ENCODE measurements at regions not wholly inside any gene's neighbourhood (a gene's known extent, or its start where the extent isn't known, plus 50 kb on each side); places are given as distances from the start of the nearest gene placed in this dataset.

DNA sequence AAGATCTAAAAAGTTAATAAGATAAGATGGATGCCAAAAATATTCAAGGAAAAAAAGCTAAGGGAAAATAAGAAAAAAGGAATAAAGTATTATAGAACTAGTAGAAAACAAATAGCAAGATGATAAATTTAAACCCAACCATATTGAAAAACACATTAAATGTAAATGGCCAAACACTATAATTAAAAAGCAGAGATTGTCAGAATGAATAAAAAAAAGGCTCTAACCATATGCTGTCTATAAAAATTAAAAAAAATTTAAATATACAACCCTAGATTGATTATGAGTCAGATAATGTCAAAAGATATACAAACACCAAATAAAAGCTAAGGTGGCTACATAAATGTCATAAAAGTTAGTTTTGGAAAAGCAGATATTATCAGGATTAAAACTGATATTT lies 617.5 kb upstream of the SGCG start:
- TF ChIP-seq, protein P1, sequence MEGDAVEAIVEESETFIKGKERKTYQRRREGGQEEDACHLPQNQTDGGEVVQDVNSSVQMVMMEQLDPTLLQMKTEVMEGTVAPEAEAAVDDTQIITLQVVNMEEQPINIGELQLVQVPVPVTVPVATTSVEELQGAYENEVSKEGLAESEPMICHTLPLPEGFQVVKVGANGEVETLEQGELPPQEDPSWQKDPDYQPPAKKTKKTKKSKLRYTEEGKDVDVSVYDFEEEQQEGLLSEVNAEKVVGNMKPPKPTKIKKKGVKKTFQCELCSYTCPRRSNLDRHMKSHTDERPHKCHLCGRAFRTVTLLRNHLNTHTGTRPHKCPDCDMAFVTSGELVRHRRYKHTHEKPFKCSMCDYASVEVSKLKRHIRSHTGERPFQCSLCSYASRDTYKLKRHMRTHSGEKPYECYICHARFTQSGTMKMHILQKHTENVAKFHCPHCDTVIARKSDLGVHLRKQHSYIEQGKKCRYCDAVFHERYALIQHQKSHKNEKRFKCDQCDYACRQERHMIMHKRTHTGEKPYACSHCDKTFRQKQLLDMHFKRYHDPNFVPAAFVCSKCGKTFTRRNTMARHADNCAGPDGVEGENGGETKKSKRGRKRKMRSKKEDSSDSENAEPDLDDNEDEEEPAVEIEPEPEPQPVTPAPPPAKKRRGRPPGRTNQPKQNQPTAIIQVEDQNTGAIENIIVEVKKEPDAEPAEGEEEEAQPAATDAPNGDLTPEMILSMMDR (IDR thresholded peaks at IDR 0.05; ENCODE audit: low read depth, low read length), result no peak
- ChIA-PET POLR2A (no interaction called here), CTCF (no interaction called here)
- no peak for DNase-seq (ENCODE audit: low read depth, low spot score)
- peaks cover 8% of the 10 kb centered on the region for H3K9me3 ChIP-seq (ENCODE audit: control insufficient read depth, insufficient read depth, low read length)
- no peak overlapping the region for H3K4me3 ChIP-seq (ENCODE audit: low read depth, low read length)
- no peaks in the 10 kb centered on the region for H3K27me3 ChIP-seq (ENCODE audit: control insufficient read depth, insufficient read depth, low read length)
- no peak overlapping the region for H3K27ac ChIP-seq (ENCODE audit: low read depth, low read length)

DNA sequence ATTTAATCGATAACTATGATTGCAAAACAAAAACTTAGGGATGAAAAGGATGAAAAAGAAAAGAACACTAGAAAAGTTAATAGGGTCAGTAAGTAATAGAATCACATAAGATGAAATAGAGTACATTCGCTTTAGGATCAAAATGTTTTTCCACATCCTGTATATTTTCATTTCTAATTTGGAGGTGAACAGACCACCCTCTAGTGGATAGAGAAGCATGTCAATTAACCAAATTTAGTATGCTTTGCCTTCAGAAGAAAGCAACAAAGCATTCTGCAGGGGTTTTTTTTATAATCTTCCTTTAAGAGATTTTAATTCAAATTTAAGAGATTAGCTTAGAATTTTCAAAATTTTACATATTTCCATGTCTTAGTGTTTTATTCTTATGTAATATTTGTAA lies 611.0 kb upstream of the SGCG start:
- DNase-seq (ENCODE audit: low read depth, low spot score), result no peak
- CTCF ChIA-PET, result no interaction called here
- TF ChIP-seq, protein P1 (IDR thresholded peaks at IDR 0.05; ENCODE audit: low read depth, low read length), result no peak
- no peaks in the 10 kb centered on the region for H3K27me3 ChIP-seq (ENCODE audit: control insufficient read depth, insufficient read depth, low read length)
- no peak overlapping the region for H3K27ac ChIP-seq (ENCODE audit: low read depth, low read length)
- H3K4me3 ChIP-seq (ENCODE audit: low read depth, low read length), result no peak overlapping the region
- H3K9me3 ChIP-seq (ENCODE audit: control insufficient read depth, insufficient read depth, low read length), result peaks cover 4% of the 10 kb centered on the region; the same call in 1 of the 2 replicates
- POLR2A ChIA-PET, result no interaction called here

DNA sequence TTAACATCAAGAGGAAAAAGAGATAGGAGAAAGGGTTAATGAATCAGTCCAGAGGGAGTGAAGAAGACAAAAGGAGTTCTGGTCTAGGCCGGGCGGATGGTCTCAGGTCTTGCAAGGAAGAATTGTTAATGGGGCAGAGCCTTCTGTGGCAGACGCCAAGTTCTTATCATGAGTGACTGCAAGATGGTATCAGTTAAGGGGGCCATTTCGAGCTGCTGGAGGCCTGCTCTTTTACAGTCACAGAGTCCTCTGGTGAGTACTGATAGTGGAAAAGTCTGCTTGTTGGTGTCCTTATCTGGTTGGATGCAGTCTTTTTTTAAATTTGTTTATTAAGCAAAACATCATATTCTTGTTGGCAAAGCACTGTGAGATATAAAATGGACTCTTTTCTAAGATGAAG lies 590.9 kb upstream of the SGCG start:
- TF ChIP-seq, protein P1 (IDR thresholded peaks at IDR 0.05; ENCODE audit: low read depth, low read length), result no peak
- no peaks in the 10 kb centered on the region for H3K27me3 ChIP-seq (ENCODE audit: control insufficient read depth, insufficient read depth, low read length)
- peaks cover 23% of the 10 kb centered on the region; the same call in 1 of the 2 replicates for H3K9me3 ChIP-seq (ENCODE audit: control insufficient read depth, insufficient read depth, low read length)
- DNase-seq (ENCODE audit: low read depth, low spot score), result no peak
- POLR2A ChIA-PET, result no interaction called here
- CTCF ChIA-PET, result no interaction called here
- no peak overlapping the region for H3K4me3 ChIP-seq (ENCODE audit: low read depth, low read length)
- no peak overlapping the region for H3K27ac ChIP-seq (ENCODE audit: low read depth, low read length)

DNA sequence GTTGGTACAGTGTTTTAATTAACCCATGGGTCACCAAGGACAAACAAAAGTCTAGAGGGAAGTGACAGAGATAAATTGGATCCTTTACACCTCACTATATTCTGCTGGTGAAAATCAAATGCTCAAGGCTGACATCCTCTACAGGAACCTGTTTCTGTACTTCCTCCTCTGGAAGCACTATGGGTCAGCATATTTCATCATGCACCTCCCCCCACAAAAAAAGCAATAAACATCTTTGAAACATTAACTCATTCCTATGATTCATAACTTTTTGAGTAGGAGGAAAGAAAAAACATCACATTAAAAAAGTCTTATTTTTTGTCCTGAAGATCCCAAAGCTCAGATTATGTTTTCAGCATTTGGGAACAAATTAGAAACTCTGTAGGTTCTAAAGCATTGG lies 588.3 kb upstream of the SGCG start:
- no peak for DNase-seq (ENCODE audit: low read depth, low spot score)
- POLR2A ChIA-PET, result no interaction called here
- CTCF ChIA-PET, result no interaction called here

DNA sequence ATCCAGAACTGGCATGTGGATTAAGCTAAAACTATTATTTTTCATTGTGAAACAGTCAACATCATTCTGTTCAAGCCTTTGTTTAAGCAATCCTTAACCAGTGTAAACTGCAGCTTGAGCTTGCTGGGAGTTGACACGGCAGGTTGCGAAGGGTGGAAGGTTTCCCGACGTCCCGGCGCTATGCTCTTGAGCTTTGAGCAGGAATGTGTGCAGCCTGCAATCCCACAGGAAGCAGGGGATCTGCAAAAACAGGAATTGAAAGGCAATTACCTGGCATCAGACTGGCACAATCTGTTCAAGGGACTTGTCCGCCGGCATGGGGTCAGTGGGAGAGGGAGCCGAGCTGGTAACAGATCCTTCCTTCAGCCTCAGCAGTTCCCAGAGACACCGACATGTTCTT lies 586.7 kb upstream of the SGCG start:
- DNase-seq (ENCODE audit: low read depth, low spot score), result no peak
- ChIA-PET POLR2A (no interaction called here), CTCF (no interaction called here)
- H3K27me3 ChIP-seq (ENCODE audit: control insufficient read depth, insufficient read depth, low read length), result no peaks in the 10 kb centered on the region
- TF ChIP-seq, protein P1 (IDR thresholded peaks at IDR 0.05; ENCODE audit: low read depth, low read length), result no peak
- H3K9me3 ChIP-seq (ENCODE audit: control insufficient read depth, insufficient read depth, low read length), result peaks cover 12% of the 10 kb centered on the region; the same call in 1 of the 2 replicates
- no peak overlapping the region for H3K27ac ChIP-seq (ENCODE audit: low read depth, low read length)
- H3K4me3 ChIP-seq (ENCODE audit: low read depth, low read length), result no peak overlapping the region

More for the DNA sequence above, 588.3 kb upstream of the SGCG start:
- Histone ChIP-seq H3K27me3 (ENCODE audit: control insufficient read depth, insufficient read depth, low read length) (no peaks in the 10 kb centered on the region), H3K27ac (ENCODE audit: low read depth, low read length) (no peak overlapping the region), H3K4me3 (ENCODE audit: low read depth, low read length) (no peak overlapping the region), H3K9me3 (ENCODE audit: control insufficient read depth, insufficient read depth, low read length) (peaks cover 15% of the 10 kb centered on the region; the same call in 1 of the 2 replicates)
- TF ChIP-seq, protein P1 (IDR thresholded peaks at IDR 0.05; ENCODE audit: low read depth, low read length), result no peak

Data from AG04450 (cell line).